ENCODE measurements at regions not wholly inside any gene's neighbourhood (a gene's known extent, or its start where the extent isn't known, plus 50 kb on each side); places are given as distances from the start of the nearest gene placed in this dataset.

GRCh38 chr10:128869101-128869749 lies 597.8 kb upstream of the MGMT start:
- DNase-seq = no peak
- 47% methylated on average over 15 of the region's 15 CpGs for WGBS (ENCODE audit: low lambda C conversion rate)
- H3K9ac ChIP-seq = no peak overlapping the region
- H3K27ac ChIP-seq (ENCODE audit: low read depth in 2 of 2, low read length in 1 of 2) = no peak overlapping the region
- no peak overlapping the region for H2AFZ ChIP-seq (ENCODE audit: low read depth)
- H3K4me3 ChIP-seq (ENCODE audit: low read depth in 2 of 2, low read length in 1 of 2) = no peak overlapping the region
- no peaks in the 10 kb centered on the region for H3F3A ChIP-seq (replicated peaks; ENCODE audit: insufficient read depth)
- no peaks in the 10 kb centered on the region for H4K20me1 ChIP-seq (ENCODE audit: insufficient read depth)
- CTCF ChIA-PET = no interaction called here
- POLR2A ChIA-PET = no interaction called here
- H3K4me2 ChIP-seq = no peak overlapping the region
- no peaks in the 10 kb centered on the region for H3K9me3 ChIP-seq
- no peaks in the 10 kb centered on the region for H3K9me2 ChIP-seq
- no peaks in the 10 kb centered on the region for H3K79me2 ChIP-seq (ENCODE audit: insufficient read depth)
- no peak for TF ChIP-seq EP300 (IDR thresholded peaks at IDR 0.05; ENCODE audit: borderline replicate concordance in 1 of 2, low read depth in 1 of 2, low read length in 1 of 2)
- TF ChIP-seq JUND (IDR thresholded peaks at IDR 0.05) = no peak
- no peak for TF ChIP-seq RCOR1 (IDR thresholded peaks at IDR 0.05; ENCODE audit: low read length)
- no peak for TF ChIP-seq POLR2AphosphoS5 (IDR thresholded peaks at IDR 0.05; ENCODE audit: low read depth, low read length)
- TF ChIP-seq RXRA (IDR thresholded peaks at IDR 0.05; ENCODE audit: borderline replicate concordance, low read depth) = no peak
- no peaks in the 10 kb centered on the region for H3K4me1 ChIP-seq (ENCODE audit: control insufficient read depth in 1 of 2, insufficient read depth in 2 of 2, low read depth in 1 of 2, low read length in 1 of 2)
- no peaks in the 10 kb centered on the region for H3K27me3 ChIP-seq (ENCODE audit: insufficient read depth)
- no peaks in the 10 kb centered on the region for H3K36me3 ChIP-seq (replicated peaks in 1 of 2; ENCODE audit: control insufficient read depth in 1 of 2, insufficient read depth in 2 of 2, low read length in 1 of 2)

GRCh38 chr10:128870830-128871597 lies 596.0 kb upstream of the MGMT start:
- no peak overlapping the region for H3K9ac ChIP-seq
- WGBS (ENCODE audit: low lambda C conversion rate) = 26% methylated on average over 10 of the region's 11 CpGs
- no peak overlapping the region for H3K27ac ChIP-seq (ENCODE audit: low read depth in 2 of 2, low read length in 1 of 2)
- H2AFZ ChIP-seq (ENCODE audit: low read depth) = no peak overlapping the region
- CTCF ChIA-PET = interaction anchor here (1.5 kb wide), 1 partner anchor 603 kb away, joined by 3 read pairs; no protein-coding TSS in a partner anchor
- no peak for DNase-seq
- H3K4me1 ChIP-seq (ENCODE audit: control insufficient read depth in 1 of 2, insufficient read depth in 2 of 2, low read depth in 1 of 2, low read length in 1 of 2) = no peaks in the 10 kb centered on the region; a peak in 1 of 4 replicates
- no peaks in the 10 kb centered on the region for H3F3A ChIP-seq (replicated peaks; ENCODE audit: insufficient read depth)
- H3K9me2 ChIP-seq = no peaks in the 10 kb centered on the region
- POLR2A ChIA-PET = no interaction called here
- H3K4me3 ChIP-seq (ENCODE audit: low read depth in 2 of 2, low read length in 1 of 2) = no peak overlapping the region
- H4K20me1 ChIP-seq (ENCODE audit: insufficient read depth) = no peaks in the 10 kb centered on the region
- H3K4me2 ChIP-seq = no peak overlapping the region
- no peaks in the 10 kb centered on the region for H3K36me3 ChIP-seq (replicated peaks in 1 of 2; ENCODE audit: control insufficient read depth in 1 of 2, insufficient read depth in 2 of 2, low read length in 1 of 2)
- no peak for TF ChIP-seq FOXM1 (IDR thresholded peaks at IDR 0.05; ENCODE audit: low read depth)
- no peak for TF ChIP-seq MXI1 (IDR thresholded peaks at IDR 0.05; ENCODE audit: low read depth, low read length)
- TF ChIP-seq USF1 (IDR thresholded peaks at IDR 0.05; ENCODE audit: borderline replicate concordance, low read depth) = no peak
- no peak for TF ChIP-seq TAF1 (IDR thresholded peaks at IDR 0.05; ENCODE audit: borderline replicate concordance, low read depth, low read length)
- no peaks in the 10 kb centered on the region for H3K79me2 ChIP-seq (ENCODE audit: insufficient read depth)
- no peaks in the 10 kb centered on the region; the same call in 1 of the 2 replicates for H3K9me3 ChIP-seq
- no peaks in the 10 kb centered on the region for H3K27me3 ChIP-seq (ENCODE audit: insufficient read depth)

- H3K27me3 ChIP-seq (ENCODE audit: insufficient read depth) = no peaks in the 10 kb centered on the region
- H3K36me3 ChIP-seq (replicated peaks in 1 of 2; ENCODE audit: control insufficient read depth in 1 of 2, insufficient read depth in 2 of 2, low read length in 1 of 2) = no peaks in the 10 kb centered on the region
- no peaks in the 10 kb centered on the region for H3K9me2 ChIP-seq
- TF ChIP-seq YY1 (IDR thresholded peaks at IDR 0.05; ENCODE audit: low read depth) = no peak
- no peak for TF ChIP-seq ELF1 (IDR thresholded peaks at IDR 0.05)
- TF ChIP-seq MEF2A (IDR thresholded peaks at IDR 0.05; ENCODE audit: borderline replicate concordance, low read depth) = no peak
- no peak for TF ChIP-seq REST (IDR thresholded peaks at IDR 0.05; ENCODE audit: low read depth, low read length)
- TF ChIP-seq FOXM1 (IDR thresholded peaks at IDR 0.05; ENCODE audit: low read depth) = no peak
- TF ChIP-seq USF2 (IDR thresholded peaks at IDR 0.05; ENCODE audit: borderline replicate concordance, low read depth, low read length) = no peak
- no peak for TF ChIP-seq NFIC (IDR thresholded peaks at IDR 0.05; ENCODE audit: borderline replicate concordance)
- no peak for TF ChIP-seq RAD21 (IDR thresholded peaks at IDR 0.05; ENCODE audit: low read length)
- no peak for TF ChIP-seq RCOR1 (IDR thresholded peaks at IDR 0.05; ENCODE audit: low read length)
- no peaks in the 10 kb centered on the region; the same call in 1 of the 2 replicates for H3K9me3 ChIP-seq
- no peaks in the 10 kb centered on the region for H4K20me1 ChIP-seq (ENCODE audit: insufficient read depth)
- no peaks in the 10 kb centered on the region; a peak in 1 of 4 replicates for H3K4me1 ChIP-seq (ENCODE audit: control insufficient read depth in 1 of 2, insufficient read depth in 2 of 2, low read depth in 1 of 2, low read length in 1 of 2)
- CTCF ChIA-PET = interaction anchor here (1.5 kb wide), 1 partner anchor 604 kb away, joined by 3 read pairs; no protein-coding TSS in a partner anchor
- no peak overlapping the region for H2AFZ ChIP-seq (ENCODE audit: low read depth)
- no peak overlapping the region for H3K4me2 ChIP-seq
- no peak overlapping the region for H3K4me3 ChIP-seq (ENCODE audit: low read depth in 2 of 2, low read length in 1 of 2)
- DNase-seq = no peak
- no peaks in the 10 kb centered on the region for H3F3A ChIP-seq (replicated peaks; ENCODE audit: insufficient read depth)
- no peaks in the 10 kb centered on the region for H3K79me2 ChIP-seq (ENCODE audit: insufficient read depth)
- no peak overlapping the region for H3K27ac ChIP-seq (ENCODE audit: low read depth in 2 of 2, low read length in 1 of 2)
- WGBS (ENCODE audit: low lambda C conversion rate) = 46% methylated on average over 13 of the region's 14 CpGs
- no peak overlapping the region for H3K9ac ChIP-seq
- POLR2A ChIA-PET = no interaction called here
Measured at GRCh38 chr10:128871671-128872231, 595.3 kb upstream of the MGMT start.
